NT2/D1 (cell line): ENCODE measurements at regions not wholly inside any gene's neighbourhood (a gene's known extent, or its start where the extent isn't known, plus 50 kb on each side); places are given as distances from the start of the nearest gene placed in this dataset.

Experiments used
- SUZ12 ChIP-seq: IDR thresholded peaks from 2 replicates; pipeline ENCODE4 v1.6.1; 2011; ENCODE audit not compliant: insufficient read length, insufficient read depth; ENCODE audit errors: extremely low read depth
- YY1 ChIP-seq: IDR thresholded peaks from 2 replicates; pipeline ENCODE4 v1.6.1; 2011; ENCODE audit not compliant: insufficient read length, insufficient read depth
- ZNF274 ChIP-seq: IDR thresholded peaks from 2 replicates; pipeline ENCODE4 v1.6.1; 2011; ENCODE audit warnings: mild to moderate bottlenecking, low read depth, low read length

DNA sequence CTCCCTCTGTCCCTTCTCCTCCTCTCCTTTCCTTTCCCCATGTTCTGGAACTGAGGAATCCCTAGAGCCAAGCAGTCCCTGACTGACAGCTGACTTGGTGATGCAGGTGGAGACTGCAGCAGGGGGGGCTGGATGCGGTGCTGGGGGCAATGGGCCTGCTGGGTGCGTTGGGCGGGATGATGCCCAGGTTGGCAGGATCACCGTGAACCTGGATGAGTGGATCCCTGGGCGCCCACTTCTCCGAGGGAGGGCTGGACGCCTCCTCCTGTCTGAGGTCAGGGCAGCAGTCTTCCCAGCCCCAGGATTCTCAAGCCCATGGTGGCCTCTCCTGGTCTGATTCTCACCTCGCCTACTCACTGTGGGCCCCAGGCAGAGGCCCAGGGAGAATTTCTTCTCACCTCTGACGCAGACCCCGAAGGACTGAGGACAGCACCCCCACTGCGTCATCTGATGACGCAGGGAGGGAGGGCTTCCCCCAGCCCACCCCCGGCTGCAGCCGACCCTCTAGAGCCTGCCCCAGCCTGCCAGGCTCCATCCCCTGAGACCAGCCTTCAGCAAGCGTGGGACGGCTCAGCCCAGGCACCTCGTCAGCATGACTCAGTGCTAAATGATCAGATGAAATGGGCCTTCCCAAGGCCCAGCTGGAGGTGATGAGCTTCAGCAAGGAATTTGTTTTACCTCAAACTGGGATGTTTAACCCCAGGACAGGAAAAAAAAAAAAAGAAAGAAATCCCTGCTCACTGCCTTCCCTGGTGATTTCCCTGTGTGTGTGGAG, 188.0 kb upstream of the TNRC6C start:
- TF ChIP-seq SUZ12 = no peak
- no peak for TF ChIP-seq YY1
- TF ChIP-seq ZNF274 = no peak
